ENCODE measurements at regions not wholly inside any gene's neighbourhood (a gene's known extent, or its start where the extent isn't known, plus 50 kb on each side); places are given as distances from the start of the nearest gene placed in this dataset.

GRCh38 chr6:164072240-164072666, 657.7 kb downstream of the QKI start:
- no peaks in the 10 kb centered on the region for H3K79me2 ChIP-seq (ENCODE audit: insufficient read depth, low read length)
- no peak overlapping the region for H3K9ac ChIP-seq (ENCODE audit: low read depth, low read length, poor library complexity, severe bottlenecking)
- H3F3A ChIP-seq (ENCODE audit: low read depth): no peaks in the 10 kb centered on the region
- no peak overlapping the region for H3K4me3 ChIP-seq (ENCODE audit: low read length, poor library complexity, severe bottlenecking)
- TF ChIP-seq EZH2phosphoT487 (IDR thresholded peaks at IDR 0.05; ENCODE audit: borderline replicate concordance) (no peak), CTCF (conservative IDR thresholded peaks at IDR 0.05; ENCODE audit: low read length) (no peak)
- no peaks in the 10 kb centered on the region for H3K36me3 ChIP-seq (ENCODE audit: insufficient read depth, low read length)
- no peaks in the 10 kb centered on the region for H3K27me3 ChIP-seq (ENCODE audit: insufficient read depth, low read length, poor library complexity, severe bottlenecking)
- H3K9me2 ChIP-seq (replicated peaks; ENCODE audit: low read depth, low read length): no peaks in the 10 kb centered on the region
- no peak overlapping the region for H3K4me2 ChIP-seq (ENCODE audit: low read depth, low read length, poor library complexity, severe bottlenecking)
- H3K9me3 ChIP-seq (ENCODE audit: insufficient read depth, low read depth, low read length): no peaks in the 10 kb centered on the region
- H3K4me1 ChIP-seq (ENCODE audit: insufficient read depth, low read length, poor library complexity, severe bottlenecking): no peaks in the 10 kb centered on the region
- no peaks in the 10 kb centered on the region for H4K20me1 ChIP-seq (ENCODE audit: insufficient read depth, low read length, poor library complexity, severe bottlenecking)
- H2AFZ ChIP-seq (ENCODE audit: low read length): no peak overlapping the region

- H3K9me2 ChIP-seq (replicated peaks; ENCODE audit: low read depth, low read length): no peaks in the 10 kb centered on the region
- H2AFZ ChIP-seq (ENCODE audit: low read length): no peak overlapping the region
- no peaks in the 10 kb centered on the region for H4K20me1 ChIP-seq (ENCODE audit: insufficient read depth, low read length, poor library complexity, severe bottlenecking)
- no peak for TF ChIP-seq CTCF (conservative IDR thresholded peaks at IDR 0.05; ENCODE audit: low read length)
- no peak for TF ChIP-seq EZH2phosphoT487 (IDR thresholded peaks at IDR 0.05; ENCODE audit: borderline replicate concordance)
- H3K4me1 ChIP-seq (ENCODE audit: insufficient read depth, low read length, poor library complexity, severe bottlenecking): no peaks in the 10 kb centered on the region
- no peaks in the 10 kb centered on the region for H3K27me3 ChIP-seq (ENCODE audit: insufficient read depth, low read length, poor library complexity, severe bottlenecking)
- no peaks in the 10 kb centered on the region for H3F3A ChIP-seq (ENCODE audit: low read depth)
- H3K36me3 ChIP-seq (ENCODE audit: insufficient read depth, low read length): no peaks in the 10 kb centered on the region
- no peaks in the 10 kb centered on the region for H3K79me2 ChIP-seq (ENCODE audit: insufficient read depth, low read length)
- no peak overlapping the region for H3K4me3 ChIP-seq (ENCODE audit: low read length, poor library complexity, severe bottlenecking)
- H3K9me3 ChIP-seq (ENCODE audit: insufficient read depth, low read depth, low read length): no peaks in the 10 kb centered on the region
- H3K9ac ChIP-seq (ENCODE audit: low read depth, low read length, poor library complexity, severe bottlenecking): no peak overlapping the region
- no peak overlapping the region for H3K4me2 ChIP-seq (ENCODE audit: low read depth, low read length, poor library complexity, severe bottlenecking)
Measured at GRCh38 chr6:164069350-164069990, 655.0 kb downstream of the QKI start.

- TF ChIP-seq CTCF (conservative IDR thresholded peaks at IDR 0.05; ENCODE audit: low read length) (no peak), EZH2phosphoT487 (IDR thresholded peaks at IDR 0.05; ENCODE audit: borderline replicate concordance) (no peak)
- H3K4me1 ChIP-seq (ENCODE audit: insufficient read depth, low read length, poor library complexity, severe bottlenecking): no peaks in the 10 kb centered on the region
- H3K4me3 ChIP-seq (ENCODE audit: low read length, poor library complexity, severe bottlenecking): no peak overlapping the region
- no peaks in the 10 kb centered on the region for H3K79me2 ChIP-seq (ENCODE audit: insufficient read depth, low read length)
- no peaks in the 10 kb centered on the region for H4K20me1 ChIP-seq (ENCODE audit: insufficient read depth, low read length, poor library complexity, severe bottlenecking)
- H3F3A ChIP-seq (ENCODE audit: low read depth): no peaks in the 10 kb centered on the region
- peaks cover under 1% of the 10 kb centered on the region; the same call in 1 of the 2 replicates for H3K9me3 ChIP-seq (ENCODE audit: insufficient read depth, low read depth, low read length)
- no peaks in the 10 kb centered on the region for H3K36me3 ChIP-seq (ENCODE audit: insufficient read depth, low read length)
- H3K9me2 ChIP-seq (replicated peaks; ENCODE audit: low read depth, low read length): no peaks in the 10 kb centered on the region
- no peak overlapping the region for H2AFZ ChIP-seq (ENCODE audit: low read length)
- no peak overlapping the region for H3K4me2 ChIP-seq (ENCODE audit: low read depth, low read length, poor library complexity, severe bottlenecking)
- no peak overlapping the region for H3K9ac ChIP-seq (ENCODE audit: low read depth, low read length, poor library complexity, severe bottlenecking)
- no peaks in the 10 kb centered on the region for H3K27me3 ChIP-seq (ENCODE audit: insufficient read depth, low read length, poor library complexity, severe bottlenecking)
Measured at GRCh38 chr6:164068527-164068926, 654.0 kb downstream of the QKI start.
